DOHH2 (cell line): ENCODE measurements at regions not wholly inside any gene's neighbourhood (a gene's known extent, or its start where the extent isn't known, plus 50 kb on each side); places are given as distances from the start of the nearest gene placed in this dataset.

Experiments
- EZH2phosphoT487 ChIP-seq: fragments of 200-600 bp; sonication (generic); IDR thresholded peaks from 2 replicates; pipeline ENCODE4 v1.6.1; 2017; ENCODE audit warnings: borderline replicate concordance, mild to moderate bottlenecking, antibody characterized with exemption, low read length, moderate library complexity, mixed read lengths
- TF ChIP-seq, protein P1 (sequence below): fragments of 200-600 bp; sonication (generic); IDR thresholded peaks from one replicate; pipeline ENCODE4 v1.5.1; 2014; ENCODE audit warnings: antibody characterized with exemption, mild to moderate bottlenecking, low read depth, low read length; ENCODE audit not compliant: poor library complexity, severe bottlenecking

DNA sequence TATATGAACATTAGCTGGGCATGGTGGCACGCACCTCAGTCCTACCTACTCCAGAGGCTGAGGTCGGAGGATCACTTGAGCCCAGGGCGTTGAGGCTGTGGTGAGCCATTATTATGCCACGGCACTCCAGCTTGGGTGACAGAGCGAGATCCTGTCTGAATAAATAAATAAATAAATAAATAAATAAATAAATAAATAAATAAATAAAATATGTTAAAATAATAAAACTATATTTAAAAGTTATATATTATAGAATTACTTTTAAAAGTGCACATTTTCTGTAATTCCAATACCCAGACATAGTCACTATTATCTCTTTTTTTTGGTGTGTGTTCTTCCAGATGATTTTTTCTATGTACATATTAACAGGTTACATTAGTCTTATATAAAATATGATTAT is 382.0 kb upstream of the ROBO2 start:
- TF ChIP-seq, protein P1, sequence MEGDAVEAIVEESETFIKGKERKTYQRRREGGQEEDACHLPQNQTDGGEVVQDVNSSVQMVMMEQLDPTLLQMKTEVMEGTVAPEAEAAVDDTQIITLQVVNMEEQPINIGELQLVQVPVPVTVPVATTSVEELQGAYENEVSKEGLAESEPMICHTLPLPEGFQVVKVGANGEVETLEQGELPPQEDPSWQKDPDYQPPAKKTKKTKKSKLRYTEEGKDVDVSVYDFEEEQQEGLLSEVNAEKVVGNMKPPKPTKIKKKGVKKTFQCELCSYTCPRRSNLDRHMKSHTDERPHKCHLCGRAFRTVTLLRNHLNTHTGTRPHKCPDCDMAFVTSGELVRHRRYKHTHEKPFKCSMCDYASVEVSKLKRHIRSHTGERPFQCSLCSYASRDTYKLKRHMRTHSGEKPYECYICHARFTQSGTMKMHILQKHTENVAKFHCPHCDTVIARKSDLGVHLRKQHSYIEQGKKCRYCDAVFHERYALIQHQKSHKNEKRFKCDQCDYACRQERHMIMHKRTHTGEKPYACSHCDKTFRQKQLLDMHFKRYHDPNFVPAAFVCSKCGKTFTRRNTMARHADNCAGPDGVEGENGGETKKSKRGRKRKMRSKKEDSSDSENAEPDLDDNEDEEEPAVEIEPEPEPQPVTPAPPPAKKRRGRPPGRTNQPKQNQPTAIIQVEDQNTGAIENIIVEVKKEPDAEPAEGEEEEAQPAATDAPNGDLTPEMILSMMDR = no peak
- no peak for TF ChIP-seq EZH2phosphoT487
